ENCODE measurements at regions not wholly inside any gene's neighbourhood (a gene's known extent, or its start where the extent isn't known, plus 50 kb on each side); places are given as distances from the start of the nearest gene placed in this dataset.

DNA sequence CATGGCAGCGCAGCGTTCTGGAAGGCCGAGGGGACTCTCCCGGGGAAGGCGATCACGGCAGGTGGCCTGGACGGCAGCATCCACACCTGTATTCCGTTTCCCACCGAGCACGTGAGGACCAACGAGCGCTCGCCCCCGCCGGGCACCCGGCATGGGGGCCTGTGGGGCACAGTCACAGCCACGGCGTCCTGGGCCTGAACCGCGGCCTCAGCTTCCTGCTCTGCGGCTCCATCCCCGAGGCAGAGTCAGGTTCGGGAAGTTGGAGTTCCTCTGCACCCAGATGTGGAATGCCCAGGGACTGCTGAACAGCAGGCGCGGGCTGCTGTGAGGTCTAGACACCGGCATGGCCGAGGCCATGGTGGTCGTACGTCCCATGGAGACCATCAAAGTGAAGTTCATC is 1713.9 kb downstream of the TP53TG3F start:
- TF ChIP-seq, protein P1, sequence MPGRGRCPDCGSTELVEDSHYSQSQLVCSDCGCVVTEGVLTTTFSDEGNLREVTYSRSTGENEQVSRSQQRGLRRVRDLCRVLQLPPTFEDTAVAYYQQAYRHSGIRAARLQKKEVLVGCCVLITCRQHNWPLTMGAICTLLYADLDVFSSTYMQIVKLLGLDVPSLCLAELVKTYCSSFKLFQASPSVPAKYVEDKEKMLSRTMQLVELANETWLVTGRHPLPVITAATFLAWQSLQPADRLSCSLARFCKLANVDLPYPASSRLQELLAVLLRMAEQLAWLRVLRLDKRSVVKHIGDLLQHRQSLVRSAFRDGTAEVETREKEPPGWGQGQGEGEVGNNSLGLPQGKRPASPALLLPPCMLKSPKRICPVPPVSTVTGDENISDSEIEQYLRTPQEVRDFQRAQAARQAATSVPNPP (IDR thresholded peaks at IDR 0.05; ENCODE audit: borderline replicate concordance, insufficient read depth, insufficient read length) = no peak
- TF ChIP-seq, protein P2, sequence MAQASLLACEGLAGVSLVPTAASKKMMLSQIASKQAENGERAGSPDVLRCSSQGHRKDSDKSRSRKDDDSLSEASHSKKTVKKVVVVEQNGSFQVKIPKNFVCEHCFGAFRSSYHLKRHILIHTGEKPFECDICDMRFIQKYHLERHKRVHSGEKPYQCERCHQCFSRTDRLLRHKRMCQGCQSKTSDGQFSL (CRISPR knock-in tag; IDR thresholded peaks at IDR 0.05) = no peak
- TF ChIP-seq, protein P2 (tag; IDR thresholded peaks at IDR 0.05) = no peak
- no peak for TF ChIP-seq TARDBP (IDR thresholded peaks at IDR 0.05)
- no peak for TF ChIP-seq HDAC1 (IDR thresholded peaks at IDR 0.05)

Data from K562 (cell line).